Uterus (tissue), 2 donors: ENCODE measurements at regions not wholly inside any gene's neighbourhood (a gene's known extent, or its start where the extent isn't known, plus 50 kb on each side); places are given as distances from the start of the nearest gene placed in this dataset.

Source experiments
- CTCF ChIP-seq, 4 experiments: fragments of 200-600 bp in 2 of 4; fragments of 450-650 bp in 2 of 4; sonication (generic) in 2 of 4; IDR thresholded peaks; one replicate each; pipeline ENCODE4 v1.5.1; 2016 to 2019; ENCODE audit warnings: antibody characterized with exemption in 4 of 4, mild to moderate bottlenecking in 2 of 4, moderate library complexity in 1 of 4
- POLR2A ChIP-seq, 2 donors: fragments of 450-650 bp; IDR thresholded peaks; one replicate each; pipeline ENCODE4 v1.6.1; 2016; ENCODE audit warnings: antibody characterized with exemption in 2 of 2, mild to moderate bottlenecking in 1 of 2, moderate library complexity in 1 of 2

GRCh38 chr6:90729057-90729456 is 142.2 kb upstream of the MAP3K7 start:
- TF ChIP-seq CTCF (IDR thresholded peaks at IDR 0.05) (no peak), POLR2A (IDR thresholded peaks at IDR 0.05) (no peak)
